SIG-M5 treated with dmso at 0.1 percent for 504 hours (cell line): ENCODE measurements at regions not wholly inside any gene's neighbourhood (a gene's known extent, or its start where the extent isn't known, plus 50 kb on each side); places are given as distances from the start of the nearest gene placed in this dataset.

Source experiments
- DNase-seq: peaks from one replicate; lab custom pipeline; 2025; ENCODE audit not compliant: unreplicated experiment; lab: John Stamatoyannopoulos, UW

GRCh38 chr2:198715302-198715835, 742.4 kb downstream of the SATB2 start:
- DNase-seq, result no peak

- no peak for DNase-seq
Observed at GRCh38 chr2:198712485-198712884, 745.3 kb downstream of the SATB2 start.

GRCh38 chr2:198711484-198711883, 746.3 kb downstream of the SATB2 start:
- no peak for DNase-seq

- no peak for DNase-seq
Observed at GRCh38 chr2:198710562-198710961, 747.2 kb downstream of the SATB2 start.

GRCh38 chr2:198706476-198707082, 751.2 kb downstream of the SATB2 start:
- DNase-seq, result no peak

GRCh38 chr2:198703281-198703680, 754.5 kb downstream of the SATB2 start:
- DNase-seq, result no peak

GRCh38 chr2:198702796-198703195, 754.9 kb downstream of the SATB2 start:
- no peak for DNase-seq

- no peak for DNase-seq
Observed at GRCh38 chr2:198701481-198701880, 756.3 kb downstream of the SATB2 start.

GRCh38 chr2:198700319-198700718, 757.4 kb downstream of the SATB2 start:
- no peak for DNase-seq

GRCh38 chr2:198698230-198698629, 759.5 kb downstream of the SATB2 start:
- DNase-seq, result no peak

GRCh38 chr2:198697794-198698193, 759.9 kb downstream of the SATB2 start:
- no peak for DNase-seq

- no peak for DNase-seq
Observed at GRCh38 chr2:198697218-198697617, 760.5 kb downstream of the SATB2 start.

- no peak for DNase-seq
Observed at GRCh38 chr2:198695879-198696278, 761.9 kb downstream of the SATB2 start.

GRCh38 chr2:198692907-198693510, 764.7 kb downstream of the SATB2 start:
- DNase-seq, result no peak

GRCh38 chr2:198691236-198691635, 766.5 kb downstream of the SATB2 start:
- no peak for DNase-seq

- no peak for DNase-seq
Observed at GRCh38 chr2:198664321-198664720, 793.4 kb downstream of the SATB2 start.

- DNase-seq, result no peak
Observed at GRCh38 chr2:198662905-198663304, 794.8 kb downstream of the SATB2 start.

GRCh38 chr2:198660501-198660900, 797.2 kb downstream of the SATB2 start:
- no peak for DNase-seq

GRCh38 chr2:198659096-198659870, 798.5 kb downstream of the SATB2 start:
- DNase-seq, result no peak

- DNase-seq, result peak; percentile 37
Observed at GRCh38 chr2:198657512-198658121, 800.1 kb downstream of the SATB2 start.

- DNase-seq, result no peak
Observed at GRCh38 chr2:198656869-198657268, 800.9 kb downstream of the SATB2 start.

GRCh38 chr2:198654646-198655045, 803.1 kb downstream of the SATB2 start:
- DNase-seq, result no peak
